Peyer's patch (tissue), 4 donors: ENCODE measurements at regions not wholly inside any gene's neighbourhood (a gene's known extent, or its start where the extent isn't known, plus 50 kb on each side); places are given as distances from the start of the nearest gene placed in this dataset.

ENCODE experiments used
- CTCF ChIP-seq, 6 experiments: fragments of 450-650 bp in 4 of 6; fragments of 200-600 bp in 2 of 6; sonication (generic) in 1 of 6; IDR thresholded peaks; one replicate each; pipeline ENCODE4 v1.5.1; 2017 to 2019; ENCODE audit warnings: antibody characterized with exemption in 6 of 6, mild to moderate bottlenecking in 3 of 6, moderate library complexity in 1 of 6
- POLR2A ChIP-seq, 2 donors: fragments of 450-650 bp; IDR thresholded peaks; one replicate each; pipeline ENCODE4 v1.5.1; 2017; ENCODE audit warnings: antibody characterized with exemption in 2 of 2, mild to moderate bottlenecking in 2 of 2, moderate library complexity in 2 of 2

GRCh38 chr10:34866848-34867247 lies 51.8 kb upstream of the PARD3 start:
- TF ChIP-seq CTCF (IDR thresholded peaks at IDR 0.05) (no peak), POLR2A (IDR thresholded peaks at IDR 0.05) (no peak)
